ENCODE measurements at regions not wholly inside any gene's neighbourhood (a gene's known extent, or its start where the extent isn't known, plus 50 kb on each side); places are given as distances from the start of the nearest gene placed in this dataset.
"Not testable (repeated sequence)": the region's sequence is repeated elsewhere in the genome, so short reads cannot be mapped to it uniquely, and the experiment has no call there.

GRCh38 chr6:74346936-74347535 is 651.0 kb downstream of the CD109 start:
- Histone ChIP-seq H3K4me3 (no peak overlapping the region), H3K36me3 (no peaks in the 10 kb centered on the region), H3K9me3 (no peaks in the 10 kb centered on the region), H3K27me3 (no peaks in the 10 kb centered on the region), H3K4me1 (no peaks in the 10 kb centered on the region), H3K27ac (no peak overlapping the region)
- DNase-seq (ENCODE audit: low spot score): no peak
- no peak for TF ChIP-seq CTCF (IDR thresholded peaks at IDR 0.05)

DNA sequence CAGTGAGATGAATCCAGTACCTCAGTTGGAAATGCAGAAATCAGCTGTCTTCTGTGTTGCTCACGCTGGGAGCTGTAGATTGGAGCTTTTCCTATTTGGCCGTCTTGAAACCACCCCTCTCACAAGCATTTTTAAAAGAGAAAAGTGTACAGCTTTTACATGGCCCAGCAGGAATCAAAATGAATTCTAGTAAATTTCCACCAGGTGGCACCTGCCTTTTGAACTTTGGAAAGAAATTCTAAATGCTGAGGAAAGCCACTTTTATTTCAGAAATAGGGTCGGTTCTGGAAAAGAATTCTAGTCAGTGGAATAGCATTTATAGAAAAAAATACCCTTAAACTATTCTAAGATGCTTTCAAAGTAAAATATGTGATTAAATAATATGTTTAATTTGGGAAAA is 647.8 kb downstream of the CD109 start:
- Histone ChIP-seq H3K4me3 (no peak overlapping the region), H3K4me1 (no peaks in the 10 kb centered on the region), H3K36me3 (no peaks in the 10 kb centered on the region), H3K9me3 (no peaks in the 10 kb centered on the region), H3K27ac (no peak overlapping the region), H3K27me3 (no peaks in the 10 kb centered on the region)
- DNase-seq (ENCODE audit: low spot score): no peak
- TF ChIP-seq CTCF (IDR thresholded peaks at IDR 0.05): no peak

DNA sequence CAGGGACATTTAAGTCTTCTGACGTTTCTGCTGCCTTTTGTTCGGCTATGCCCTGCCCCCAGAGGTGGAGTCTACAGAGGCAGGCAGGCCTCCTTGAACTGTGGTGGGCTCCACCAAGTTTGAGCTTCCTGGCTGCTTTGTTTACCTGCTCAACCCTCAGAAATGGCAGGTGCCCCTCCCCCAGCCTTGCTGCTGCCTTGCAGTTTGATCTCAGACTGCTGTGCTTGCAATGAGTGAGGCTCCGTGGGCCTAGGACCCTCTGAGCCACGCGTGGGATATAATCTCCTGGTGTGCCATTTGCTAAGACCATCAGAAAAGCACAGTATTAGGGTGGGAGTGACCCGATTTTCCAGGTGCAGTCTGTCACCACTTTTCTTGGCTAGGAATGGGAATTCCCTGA is 647.3 kb downstream of the CD109 start:
- H3K36me3 ChIP-seq; H3K9me3 ChIP-seq; H3K27ac ChIP-seq; DNase-seq (ENCODE audit: low spot score); H3K27me3 ChIP-seq; H3K4me1 ChIP-seq; H3K4me3 ChIP-seq: not testable (repeated sequence)

DNA sequence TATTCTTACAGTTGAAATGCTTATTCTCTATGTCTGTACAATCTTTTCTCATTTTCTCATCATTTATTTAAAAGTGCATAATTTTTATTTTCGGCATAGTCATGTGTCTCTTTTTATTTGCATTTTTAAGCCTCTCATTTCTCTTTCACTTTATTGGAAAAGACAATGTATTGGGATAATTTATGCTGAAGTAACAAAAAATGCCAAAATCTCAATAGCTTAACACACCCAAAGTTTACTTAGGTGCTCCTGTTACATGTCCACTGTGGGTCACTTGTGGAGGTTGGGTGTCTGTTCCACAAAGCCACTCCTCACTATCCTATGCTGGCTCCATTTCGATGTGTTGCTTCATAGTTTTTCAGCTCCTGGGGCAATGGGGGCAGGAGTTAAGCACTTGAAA is 638.7 kb downstream of the CD109 start:
- no peaks in the 10 kb centered on the region for H3K36me3 ChIP-seq
- no peak for TF ChIP-seq CTCF (IDR thresholded peaks at IDR 0.05)
- DNase-seq (ENCODE audit: low spot score): no peak
- H3K27me3 ChIP-seq: no peaks in the 10 kb centered on the region
- no peaks in the 10 kb centered on the region for H3K4me1 ChIP-seq
- H3K27ac ChIP-seq: no peak overlapping the region
- no peaks in the 10 kb centered on the region for H3K9me3 ChIP-seq
- no peak overlapping the region for H3K4me3 ChIP-seq

- Histone ChIP-seq H3K4me1 (no peaks in the 10 kb centered on the region), H3K9me3 (peaks cover 0 to 3% of the 10 kb centered on the region in 2 donors), H3K27ac (no peak overlapping the region), H3K27me3 (no peaks in the 10 kb centered on the region), H3K36me3 (no peaks in the 10 kb centered on the region), H3K4me3 (no peak overlapping the region)
- no peak for DNase-seq (ENCODE audit: low spot score)
- no peak for TF ChIP-seq CTCF (IDR thresholded peaks at IDR 0.05)
These were observed 637.4 kb downstream of the CD109 start for GRCh38 chr6:74333406-74333805.

DNA sequence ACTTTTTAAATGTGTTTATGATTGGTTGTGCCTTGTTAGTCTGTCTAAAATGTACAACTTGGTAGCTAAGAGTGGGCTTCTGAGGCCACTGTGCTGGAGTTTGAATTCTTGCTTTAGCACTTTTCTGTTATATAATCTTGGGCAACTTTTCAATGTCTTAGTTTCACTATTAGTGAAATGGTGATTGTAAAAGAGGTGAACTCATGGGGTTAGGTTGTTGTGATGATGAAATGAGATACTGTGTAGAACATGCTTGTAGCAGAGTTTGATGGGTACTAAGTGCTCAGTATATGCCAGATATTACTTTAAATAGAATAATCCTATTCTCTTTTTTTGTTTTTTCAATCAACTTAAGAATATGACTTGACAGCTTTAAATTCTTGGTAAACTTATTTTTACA is 624.7 kb downstream of the CD109 start:
- no peak overlapping the region for H3K27ac ChIP-seq
- H3K36me3 ChIP-seq: no peaks in the 10 kb centered on the region
- no peak overlapping the region for H3K4me3 ChIP-seq
- no peaks in the 10 kb centered on the region for H3K4me1 ChIP-seq
- no peak for TF ChIP-seq CTCF (IDR thresholded peaks at IDR 0.05)
- no peak for DNase-seq (ENCODE audit: low spot score)
- H3K9me3 ChIP-seq: no peaks in the 10 kb centered on the region
- H3K27me3 ChIP-seq: no peaks in the 10 kb centered on the region
